SK-N-MC (cell line): ENCODE measurements at regions not wholly inside any gene's neighbourhood (a gene's known extent, or its start where the extent isn't known, plus 50 kb on each side); places are given as distances from the start of the nearest gene placed in this dataset.

Experiments
- EZH2 ChIP-seq: fragments of 200-600 bp; sonication (generic); IDR thresholded peaks from one replicate; pipeline ENCODE4 v1.6.1; 2017; ENCODE audit warnings: antibody characterized with exemption
- POLR2AphosphoS5 ChIP-seq: IDR thresholded peaks from 2 replicates; pipeline ENCODE4 v1.6.1; 2012; ENCODE audit warnings: mild to moderate bottlenecking, low read depth, low read length, borderline replicate concordance

- TF ChIP-seq POLR2AphosphoS5 (no peak), EZH2 (no peak)
These were observed 109.3 kb upstream of the NANOS1 start for GRCh38 chr10:118920206-118920605.
